ENCODE measurements at regions not wholly inside any gene's neighbourhood (a gene's known extent, or its start where the extent isn't known, plus 50 kb on each side); places are given as distances from the start of the nearest gene placed in this dataset.

GRCh38 chr11:79971255-79971654 lies 530.4 kb upstream of the TENM4 start:
- TF ChIP-seq, protein P1, sequence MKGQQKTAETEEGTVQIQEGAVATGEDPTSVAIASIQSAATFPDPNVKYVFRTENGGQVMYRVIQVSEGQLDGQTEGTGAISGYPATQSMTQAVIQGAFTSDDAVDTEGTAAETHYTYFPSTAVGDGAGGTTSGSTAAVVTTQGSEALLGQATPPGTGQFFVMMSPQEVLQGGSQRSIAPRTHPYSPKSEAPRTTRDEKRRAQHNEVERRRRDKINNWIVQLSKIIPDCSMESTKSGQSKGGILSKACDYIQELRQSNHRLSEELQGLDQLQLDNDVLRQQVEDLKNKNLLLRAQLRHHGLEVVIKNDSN (IDR thresholded peaks at IDR 0.05), result no peak
- TF ChIP-seq TAF1 (IDR thresholded peaks at IDR 0.05; ENCODE audit: low read depth), result no peak
- no peak for TF ChIP-seq FOXM1 (IDR thresholded peaks at IDR 0.05; ENCODE audit: borderline replicate concordance, low read depth)
- TF ChIP-seq RAD21 (IDR thresholded peaks at IDR 0.05; ENCODE audit: low read depth), result no peak
- no peak for TF ChIP-seq MAX (IDR thresholded peaks at IDR 0.05)
- no peak for TF ChIP-seq ZBTB7A (IDR thresholded peaks at IDR 0.05; ENCODE audit: low read depth)
- TF ChIP-seq EGR1 (IDR thresholded peaks at IDR 0.05), result no peak
- no peak for TF ChIP-seq EP300 (IDR thresholded peaks at IDR 0.05; ENCODE audit: borderline replicate concordance)

All from Ishikawa (cell line).